GM04504 (cell line): ENCODE measurements at regions not wholly inside any gene's neighbourhood (a gene's known extent, or its start where the extent isn't known, plus 50 kb on each side); places are given as distances from the start of the nearest gene placed in this dataset.
"Not testable (repeated sequence)": the region's sequence is repeated elsewhere in the genome, so short reads cannot be mapped to it uniquely, and the experiment has no call there.

ENCODE experiments used
- DNase-seq: peaks from one replicate; pipeline ENCODE4 v3.0.0-alpha.2; 2012; ENCODE audit warnings: low read depth

DNA sequence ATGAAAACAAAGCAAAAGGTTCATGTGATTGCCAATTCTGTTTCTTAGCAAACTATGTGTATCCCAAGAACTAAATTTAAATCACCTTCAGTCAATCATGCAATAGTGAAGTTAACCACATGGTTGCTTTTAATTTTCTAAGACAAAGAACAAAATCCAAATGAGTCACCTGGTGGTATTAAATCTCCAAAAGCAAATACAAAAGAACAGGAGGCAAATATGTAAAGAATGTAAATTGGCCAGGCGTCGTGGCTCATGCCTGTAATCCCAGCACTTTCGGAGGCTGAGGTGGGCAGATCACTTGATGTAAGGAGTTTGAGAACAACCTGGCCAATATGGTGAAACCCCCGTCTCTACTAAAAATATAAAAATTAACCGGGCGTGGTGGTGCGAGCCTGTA, 54.2 kb upstream of the PIK3R4 start:
- no peak for DNase-seq

DNA sequence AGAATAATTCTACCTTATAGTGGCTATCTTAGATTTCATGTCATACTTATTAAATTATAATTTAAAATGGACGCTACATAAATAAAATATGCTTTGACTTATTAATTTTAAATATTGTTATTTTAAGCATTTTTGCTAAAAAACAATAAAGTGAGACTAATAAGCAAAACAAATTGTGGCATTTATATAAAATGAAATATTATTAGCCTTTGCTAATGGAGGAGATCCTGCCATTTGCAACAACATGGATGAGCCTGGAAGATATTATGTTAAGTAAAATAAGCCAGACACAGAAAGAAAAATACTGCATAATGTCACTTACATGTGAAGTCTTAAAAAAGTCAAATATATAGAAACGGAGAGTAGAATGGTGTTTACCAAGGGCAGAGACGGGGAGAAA, 54.8 kb upstream of the PIK3R4 start:
- no peak for DNase-seq

DNA sequence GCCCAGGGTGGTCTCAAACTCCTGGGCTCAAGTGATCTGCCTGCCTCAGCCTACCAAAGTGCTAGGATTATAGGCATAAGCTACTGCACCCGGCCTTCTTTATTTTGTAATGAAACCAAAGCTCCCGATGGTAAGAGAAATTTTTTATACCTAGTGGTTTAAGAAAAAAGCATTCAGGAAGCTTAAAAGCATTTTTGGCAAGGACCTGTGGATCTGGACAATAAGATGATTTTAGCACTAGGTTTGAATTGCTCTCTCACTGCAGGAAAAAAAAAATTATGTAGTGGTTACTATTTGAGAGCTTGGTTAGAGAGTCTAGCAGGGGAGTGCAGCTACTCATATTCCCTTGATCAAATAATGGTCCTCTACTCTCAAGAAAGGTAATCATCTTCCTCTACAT, 64.9 kb upstream of the PIK3R4 start:
- DNase-seq = no peak

DNA sequence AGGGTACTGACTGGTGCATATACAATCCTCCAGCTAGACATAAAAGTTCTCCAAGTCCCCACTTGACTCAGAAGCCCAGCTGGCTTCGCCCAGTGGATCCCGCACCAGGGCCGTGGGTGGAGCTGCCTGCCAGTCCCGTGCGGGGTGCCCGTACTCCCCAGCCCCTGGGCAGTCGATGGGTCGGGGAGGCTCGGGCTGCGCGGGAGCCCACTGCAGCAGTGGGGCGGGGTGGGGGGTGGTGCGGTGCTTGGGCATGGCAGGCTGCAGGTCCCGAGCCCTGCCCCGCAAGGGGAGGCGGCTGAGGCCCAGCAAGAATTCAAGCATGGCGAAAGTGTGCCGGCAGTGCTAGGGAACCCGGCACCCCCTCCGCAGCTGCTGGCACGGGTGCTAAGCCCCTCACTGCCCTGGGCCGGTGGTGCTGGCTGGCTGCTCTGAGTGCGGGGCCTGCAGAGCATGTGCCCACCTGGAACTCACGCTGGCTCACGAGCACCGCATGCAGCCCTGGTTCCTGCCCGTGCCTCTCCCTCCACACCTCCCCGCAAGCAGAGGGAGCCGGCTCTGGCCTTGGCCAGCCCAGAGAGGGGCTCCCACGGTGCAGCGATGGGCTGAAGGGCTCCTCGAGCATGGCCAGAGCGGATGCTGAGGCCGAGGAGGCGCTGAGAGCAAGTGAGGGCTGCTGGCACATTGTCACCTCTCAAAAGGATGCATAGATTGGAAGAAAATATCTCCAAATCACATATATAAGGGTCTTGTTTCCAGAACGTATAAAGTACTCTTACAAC, 68.3 kb upstream of the PIK3R4 start:
- no peak for DNase-seq

DNA sequence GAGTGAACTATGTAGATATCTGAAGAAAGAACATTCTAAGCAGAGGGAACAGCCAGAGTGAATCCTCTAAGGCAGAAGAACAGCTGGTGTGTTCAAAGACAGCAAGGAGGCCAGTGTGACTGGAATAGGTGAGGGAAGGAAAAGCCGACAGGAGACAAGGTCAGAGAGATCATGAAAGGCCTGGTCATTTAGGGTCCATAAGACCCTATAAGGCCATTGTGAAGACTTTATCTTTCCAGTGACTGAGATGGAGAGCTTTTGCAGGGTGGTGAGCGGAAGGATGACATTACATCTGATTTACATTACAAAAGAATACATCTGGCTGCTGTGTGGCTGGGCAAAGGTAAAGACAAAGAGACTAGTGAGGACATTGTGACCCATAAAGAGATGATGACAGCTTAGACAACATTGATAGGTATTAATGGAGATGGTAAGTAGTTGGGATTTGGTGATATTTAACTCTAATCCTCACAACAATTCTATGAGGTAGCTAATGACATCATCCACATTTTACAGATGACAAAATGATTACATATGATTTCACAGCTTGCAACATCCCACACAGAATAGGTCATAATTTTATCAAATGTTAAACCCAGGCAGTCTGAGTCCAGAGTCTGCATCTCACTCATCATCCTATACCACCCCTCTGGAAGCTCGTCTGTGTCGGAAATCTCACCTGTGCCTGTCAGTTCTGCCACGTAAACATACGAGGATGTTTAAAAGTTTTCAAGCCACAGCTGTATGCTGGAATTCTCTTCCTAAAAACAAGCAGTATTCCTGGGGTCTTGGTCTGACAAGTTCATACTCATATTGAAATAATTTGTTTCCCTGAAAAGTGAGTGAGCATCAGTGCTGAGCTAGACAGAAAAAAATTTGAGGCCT, 70.2 kb upstream of the PIK3R4 start:
- no peak for DNase-seq

DNA sequence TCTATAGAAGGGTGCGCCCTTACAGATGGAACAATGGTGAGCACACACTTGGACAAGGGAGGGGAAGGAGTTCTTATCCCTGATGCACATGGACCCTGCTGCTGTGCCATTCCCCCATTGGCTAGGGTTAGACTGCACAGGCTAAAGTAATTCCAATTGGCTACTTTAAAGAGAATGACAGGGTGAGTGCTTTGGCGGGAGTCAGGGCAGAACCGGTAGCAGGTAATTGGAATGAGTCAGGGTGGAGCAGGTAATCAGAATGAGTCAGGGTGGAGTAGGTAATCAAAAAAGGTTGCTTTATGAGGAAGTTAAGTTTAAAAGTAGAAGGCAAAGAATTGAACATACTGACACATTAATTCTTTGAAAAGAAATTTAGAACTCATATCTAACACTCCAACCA, 71.4 kb upstream of the PIK3R4 start:
- not testable (repeated sequence) for DNase-seq

DNA sequence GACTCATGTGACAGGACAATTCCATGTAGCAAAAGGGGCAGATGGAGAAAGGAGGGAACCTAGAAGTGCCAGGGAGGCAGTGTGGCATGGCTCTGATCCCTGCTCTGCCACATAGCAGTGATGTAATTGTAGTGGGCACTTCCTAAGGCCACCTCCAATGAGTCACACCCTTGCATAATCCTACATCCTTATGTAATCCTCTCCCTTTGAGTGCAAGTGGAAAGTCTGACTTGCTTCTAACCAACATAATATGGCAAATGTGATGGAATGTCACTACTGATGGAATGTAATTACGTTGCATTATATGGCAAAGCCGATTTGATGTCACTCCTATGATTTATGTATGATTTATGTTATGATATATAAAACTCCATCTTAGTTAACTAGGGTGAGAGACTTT, 72.9 kb upstream of the ATP2C1 start:
- DNase-seq = peak; percentile 28

DNA sequence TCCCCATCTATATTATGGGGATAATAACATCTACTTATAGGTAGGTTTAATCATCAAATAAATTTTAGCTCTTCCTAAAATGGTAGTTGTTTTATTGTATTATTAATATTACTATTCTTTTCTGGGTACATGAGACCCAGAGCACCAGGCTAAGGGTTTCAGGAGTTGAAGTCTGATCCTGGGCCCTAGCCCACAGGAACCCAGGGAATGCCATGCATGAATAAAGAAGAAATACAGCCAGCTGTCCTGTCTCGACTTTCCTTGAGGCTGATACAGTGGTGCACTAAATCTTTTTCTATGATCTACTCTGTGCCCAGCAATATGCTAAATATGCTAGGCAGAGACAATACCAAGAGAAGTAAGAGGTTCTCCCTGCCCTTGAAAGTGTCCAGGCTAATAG, 72.1 kb upstream of the ATP2C1 start:
- no peak for DNase-seq

DNA sequence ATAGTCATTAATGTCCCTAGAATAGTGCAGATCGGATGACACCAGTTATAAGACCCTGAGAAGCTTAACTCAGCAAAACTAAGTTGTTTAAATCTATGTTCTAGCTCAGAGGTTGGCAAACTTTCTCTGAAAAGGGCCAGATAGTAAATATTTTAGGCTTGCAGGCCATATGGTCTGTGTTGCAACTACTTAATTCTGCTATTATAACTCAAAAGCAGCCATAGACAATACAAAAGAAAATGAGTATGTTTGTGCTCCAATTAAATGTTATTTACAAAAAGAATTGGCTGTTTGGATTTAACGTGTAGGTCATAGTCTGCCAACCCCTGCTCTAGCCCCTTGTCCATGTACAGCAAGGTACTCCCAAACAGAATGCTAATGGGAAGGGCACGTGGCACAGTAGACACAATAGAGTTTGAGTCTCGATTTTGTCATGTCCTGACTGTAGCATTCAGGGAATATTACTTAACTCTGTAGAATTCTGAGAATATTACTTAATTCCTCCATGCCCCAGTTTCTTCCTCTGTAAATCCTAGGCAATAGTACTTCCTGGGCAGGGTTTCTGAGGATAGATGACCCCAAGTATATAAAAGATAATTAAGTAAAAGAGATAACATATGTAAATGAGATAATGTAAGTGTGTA, 70.5 kb upstream of the ATP2C1 start:
- no peak for DNase-seq

DNA sequence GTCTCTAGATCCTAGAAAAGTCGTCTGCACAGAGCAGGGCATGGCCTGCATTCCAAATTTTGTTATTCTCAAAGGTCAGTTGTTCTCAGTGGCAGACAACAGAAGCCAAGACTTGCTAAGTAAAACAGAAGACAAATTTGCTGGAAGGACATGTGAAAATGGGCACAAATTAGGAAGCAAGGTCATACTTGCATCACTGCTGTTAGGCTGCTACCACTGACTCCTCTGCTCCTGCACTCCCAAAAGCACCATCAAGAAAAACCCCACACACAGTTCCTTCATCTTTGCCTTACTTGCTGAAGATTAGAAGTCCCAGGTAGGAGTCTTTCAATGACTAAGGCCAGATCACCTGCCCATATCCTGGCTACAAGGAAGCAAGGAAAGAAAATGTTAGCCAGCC, 69.9 kb upstream of the ATP2C1 start:
- no peak for DNase-seq

DNA sequence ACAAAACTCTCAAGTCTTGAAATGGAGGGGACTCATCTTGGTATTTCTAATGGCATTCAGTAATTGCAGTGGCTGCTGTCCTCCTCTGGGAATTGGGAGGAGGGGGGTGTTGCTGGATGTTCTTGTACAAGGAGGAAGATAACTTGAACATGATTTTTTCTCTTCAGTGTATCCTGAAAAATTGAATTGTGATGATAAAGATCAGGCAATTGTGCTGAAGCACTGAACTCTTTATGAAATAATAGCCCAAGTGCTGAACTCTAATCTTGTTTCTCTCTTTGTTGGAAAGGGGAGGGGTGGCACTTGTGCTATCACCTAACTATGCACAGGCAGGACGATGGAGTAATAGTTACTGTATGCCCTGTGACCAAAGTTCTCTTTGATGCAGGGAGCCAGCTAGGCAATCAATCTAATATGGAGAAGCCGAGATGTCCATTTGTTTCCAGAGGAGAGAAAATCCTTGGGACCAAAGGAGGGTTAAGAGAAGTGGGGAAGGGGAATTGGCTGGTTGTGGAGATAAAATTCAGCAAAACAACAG, 68.1 kb upstream of the ATP2C1 start:
- no peak for DNase-seq

DNA sequence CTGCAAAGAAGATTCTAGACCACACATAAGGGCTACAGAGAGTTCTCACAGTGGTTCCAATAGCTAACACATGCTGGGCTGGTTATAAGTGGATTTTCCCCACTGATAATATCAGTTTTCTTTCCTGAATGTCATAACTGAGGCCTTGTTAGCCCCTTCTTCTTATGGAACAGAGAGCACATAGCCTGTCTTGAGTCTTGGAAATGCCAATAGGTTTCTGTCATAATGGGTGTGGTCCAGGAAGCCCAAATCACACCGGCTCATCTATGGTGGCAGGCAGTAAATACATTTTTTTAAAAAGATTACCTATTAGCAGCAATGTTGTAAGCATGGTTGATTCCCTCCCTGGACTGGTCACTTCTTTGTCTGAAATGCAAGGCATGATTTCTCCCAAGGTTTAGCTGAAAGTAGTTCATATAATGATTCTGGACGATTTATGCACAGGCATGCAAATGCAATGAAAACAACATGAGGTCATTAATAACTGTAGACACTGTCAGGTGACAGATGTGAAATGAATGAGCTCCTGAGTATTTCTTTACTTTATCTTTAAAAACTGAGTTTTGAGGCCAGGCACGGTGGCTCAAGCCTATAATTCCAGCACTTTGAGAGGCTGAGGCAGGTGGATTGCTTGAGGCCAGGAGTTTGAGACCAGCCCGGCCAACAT, 67.2 kb upstream of the ATP2C1 start:
- no peak for DNase-seq

DNA sequence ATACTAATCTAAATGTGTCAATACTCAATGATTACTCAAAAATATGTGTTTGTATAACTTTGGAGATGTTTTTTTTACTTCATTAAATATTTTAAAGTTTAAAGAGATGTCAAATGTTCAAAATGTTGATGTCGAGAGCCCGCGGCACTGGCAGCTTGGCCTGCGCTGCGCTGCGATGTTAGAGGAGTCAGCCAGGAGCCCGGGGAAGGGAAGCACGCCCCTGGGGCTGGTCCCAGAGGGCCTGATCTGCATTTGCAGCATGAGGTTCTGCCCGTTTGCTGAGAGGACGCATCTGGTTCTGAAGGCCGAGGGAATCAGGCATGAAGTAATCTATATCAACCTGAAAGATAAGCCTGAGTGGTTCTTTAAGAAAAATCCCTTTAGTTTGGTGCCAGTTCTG, 66.4 kb upstream of the ATP2C1 start:
- DNase-seq = no peak

DNA sequence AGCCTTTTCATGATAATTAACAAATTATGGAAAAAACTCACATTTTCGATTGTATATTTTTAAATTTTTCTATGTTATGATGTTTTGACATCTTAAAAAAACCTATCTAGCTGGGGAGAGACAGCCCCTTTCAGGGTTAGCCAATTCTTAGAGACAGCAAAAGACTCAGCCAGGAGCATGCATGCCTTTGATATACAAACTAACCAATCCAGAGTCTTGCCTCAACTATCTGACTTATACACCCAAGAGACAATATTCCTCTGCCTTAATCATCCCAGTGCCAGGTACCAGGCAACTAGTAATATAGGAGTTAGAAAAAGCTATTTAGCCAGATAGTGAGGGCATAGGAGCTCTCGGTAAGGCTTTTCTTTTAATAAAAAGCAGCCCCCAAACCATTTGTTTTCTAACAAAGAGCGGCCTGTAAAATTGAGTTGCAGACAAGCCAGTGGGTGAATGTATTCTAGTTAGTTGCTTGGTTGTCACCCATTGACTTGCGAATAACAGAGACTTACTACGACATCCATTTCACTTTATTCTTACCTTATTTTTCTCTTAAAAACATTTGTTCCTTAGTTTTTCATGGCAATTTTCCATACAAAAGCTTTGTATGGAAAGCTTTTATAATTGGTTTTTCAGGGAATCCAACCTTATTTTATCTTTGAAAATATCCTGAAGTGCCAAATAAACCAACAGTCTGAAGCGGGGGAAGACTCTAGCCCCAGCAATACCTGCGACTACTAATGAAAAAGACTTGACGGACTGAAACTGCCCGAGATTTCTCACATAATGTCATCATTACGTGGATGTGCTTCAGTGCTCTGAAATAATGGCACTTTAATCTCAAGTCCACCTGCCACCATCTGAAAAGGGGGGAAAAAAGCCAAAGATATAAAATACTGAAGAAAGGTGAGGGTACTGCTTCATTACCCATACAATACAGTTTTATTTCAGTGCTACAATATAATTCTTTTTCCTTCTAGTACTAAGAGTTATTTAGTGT, 64.6 kb upstream of the ATP2C1 start:
- no peak for DNase-seq

DNA sequence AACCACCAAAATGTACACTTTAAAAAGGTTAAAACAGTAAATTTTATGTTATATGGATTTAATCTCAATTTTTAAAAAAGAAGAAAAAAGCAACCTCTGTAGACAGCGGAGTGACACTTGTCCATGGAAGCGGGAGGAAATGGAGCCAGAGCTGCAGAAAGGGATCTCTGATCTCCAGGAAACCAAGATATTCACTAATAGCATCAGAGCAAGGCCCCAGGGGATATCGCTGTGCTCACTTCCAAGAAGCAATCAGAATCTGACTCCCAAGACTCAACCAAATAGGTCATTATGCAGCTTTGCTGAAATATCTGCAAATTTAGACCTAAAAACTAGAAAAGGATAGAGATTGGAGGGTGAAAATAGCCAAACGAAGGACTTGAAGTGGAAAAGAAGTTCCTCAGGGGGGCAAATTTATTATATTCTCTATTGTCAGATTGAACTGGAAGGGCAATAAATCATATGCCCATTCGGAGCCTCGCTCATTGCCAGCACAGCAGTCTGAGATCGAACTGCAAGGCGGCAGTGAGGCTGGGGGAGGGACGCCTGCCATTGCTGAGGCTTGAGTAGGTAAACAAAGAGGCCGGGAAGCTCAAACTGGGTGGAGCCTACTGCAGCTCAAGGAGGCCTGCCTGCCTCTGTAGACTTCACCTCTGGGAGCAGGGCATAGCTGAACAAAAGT, 62.0 kb upstream of the ATP2C1 start:
- DNase-seq = no peak

DNA sequence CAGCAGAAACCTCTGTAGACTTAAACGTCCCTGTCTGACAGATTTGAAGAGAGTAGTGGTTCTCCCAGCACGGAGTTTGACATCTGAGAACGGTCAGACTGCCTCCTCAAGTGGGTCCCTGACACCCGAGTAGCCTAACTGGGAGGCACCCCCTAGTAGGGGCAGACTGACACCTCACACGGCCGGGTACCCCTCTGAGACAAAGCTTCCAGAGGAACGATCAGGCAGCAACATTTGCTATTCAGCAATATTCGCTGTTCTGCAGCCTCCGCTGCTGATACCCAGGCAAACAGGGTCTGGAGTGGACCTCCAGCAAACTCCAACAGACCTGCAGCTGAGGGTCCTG, 61.5 kb upstream of the ATP2C1 start:
- not testable (repeated sequence) for DNase-seq

DNA sequence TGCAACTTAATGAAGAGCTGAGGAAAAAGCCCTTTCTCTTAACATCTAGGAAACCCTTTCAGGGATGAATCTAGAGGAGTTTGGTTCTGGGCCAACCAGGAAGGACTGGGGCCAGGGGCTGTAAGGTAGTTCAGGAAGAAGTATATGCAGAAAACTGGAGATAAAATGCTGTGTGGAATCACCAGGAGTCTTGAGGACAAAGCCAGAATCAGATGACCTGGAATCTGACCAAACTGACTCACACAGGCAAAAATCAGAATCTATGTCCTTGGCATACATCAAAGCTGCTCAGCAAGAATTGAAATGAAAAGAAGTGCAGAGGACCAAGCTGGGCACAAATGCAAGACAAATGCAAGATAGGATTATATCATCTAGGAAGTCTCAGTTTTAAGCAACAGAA, 59.4 kb upstream of the ATP2C1 start:
- peak; percentile 8 for DNase-seq

DNA sequence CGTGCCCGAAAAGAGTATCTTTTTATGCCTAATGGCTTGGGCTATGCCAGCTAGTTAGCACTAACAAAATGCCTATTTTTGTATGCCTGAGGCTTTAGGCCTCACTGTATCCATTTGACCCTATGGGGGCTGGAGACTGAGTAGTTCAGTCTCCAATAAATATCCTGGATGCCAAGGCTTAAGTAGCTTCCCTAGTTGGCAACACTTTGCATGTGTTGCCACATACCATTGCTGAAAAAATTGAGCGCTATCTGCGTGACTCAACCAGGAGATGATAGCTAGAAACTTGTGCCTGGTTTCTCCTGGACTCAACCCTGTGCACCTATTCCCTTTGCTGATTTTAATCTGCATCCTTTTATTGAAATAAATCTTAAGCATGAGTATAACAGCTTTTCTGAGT, 58.4 kb upstream of the ATP2C1 start:
- no peak for DNase-seq

DNA sequence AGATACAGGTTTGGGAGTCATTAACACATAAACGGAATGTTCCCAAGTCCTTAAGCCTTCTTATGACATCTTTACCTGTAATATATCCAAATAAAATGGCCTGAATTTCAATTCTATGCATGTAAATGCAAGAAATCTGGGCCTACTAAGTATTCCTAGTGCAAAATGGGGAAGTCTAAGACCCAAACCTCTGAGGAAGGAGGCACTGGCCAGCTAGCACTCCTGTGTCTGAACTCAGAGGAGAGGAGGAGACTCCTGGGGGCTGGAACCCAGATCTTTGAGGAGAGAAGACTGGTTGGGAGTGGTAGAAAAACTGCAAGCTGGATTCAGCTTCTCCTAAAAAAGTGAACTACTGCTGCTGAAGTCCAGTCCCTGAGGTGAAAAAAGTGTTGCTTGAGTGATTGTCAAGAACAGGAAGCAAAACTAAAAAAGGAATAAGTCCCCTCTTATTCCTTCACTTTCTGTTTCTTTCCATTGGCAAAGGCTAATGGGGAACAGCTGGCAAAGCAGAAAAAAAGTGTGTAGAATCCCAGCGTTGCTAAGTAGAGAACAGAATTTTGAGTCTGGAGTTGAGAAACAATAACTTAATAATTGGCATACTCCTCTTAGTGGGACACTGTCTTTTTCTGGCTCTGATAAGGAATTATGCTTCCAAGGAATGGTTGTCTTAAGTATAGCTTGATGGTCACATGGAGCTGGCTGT, 54.8 kb upstream of the ATP2C1 start:
- no peak for DNase-seq

DNA sequence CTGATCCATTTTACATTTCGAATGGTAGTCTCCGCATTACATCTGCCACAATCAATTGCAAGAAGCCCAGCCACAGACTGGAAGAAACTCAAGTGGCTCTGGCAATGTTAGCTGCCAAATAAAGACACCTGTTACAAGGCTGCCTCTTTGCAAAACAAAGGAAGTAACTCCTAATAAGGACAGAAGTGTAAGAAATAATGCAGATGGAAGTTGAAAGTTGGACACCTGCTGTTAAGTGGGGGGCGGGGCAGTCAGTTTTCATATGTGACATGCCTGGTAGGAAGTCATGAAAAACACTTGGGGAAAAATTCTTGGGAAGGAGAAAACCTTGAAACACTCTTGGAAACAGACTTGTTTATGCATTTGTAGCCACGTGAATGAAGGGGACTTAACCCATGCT, 54.1 kb upstream of the ATP2C1 start:
- DNase-seq = no peak
